ENCODE measurements at regions not wholly inside any gene's neighbourhood (a gene's known extent, or its start where the extent isn't known, plus 50 kb on each side); places are given as distances from the start of the nearest gene placed in this dataset.
"Not testable (repeated sequence)": the region's sequence is repeated elsewhere in the genome, so short reads cannot be mapped to it uniquely, and the experiment has no call there.

DNA sequence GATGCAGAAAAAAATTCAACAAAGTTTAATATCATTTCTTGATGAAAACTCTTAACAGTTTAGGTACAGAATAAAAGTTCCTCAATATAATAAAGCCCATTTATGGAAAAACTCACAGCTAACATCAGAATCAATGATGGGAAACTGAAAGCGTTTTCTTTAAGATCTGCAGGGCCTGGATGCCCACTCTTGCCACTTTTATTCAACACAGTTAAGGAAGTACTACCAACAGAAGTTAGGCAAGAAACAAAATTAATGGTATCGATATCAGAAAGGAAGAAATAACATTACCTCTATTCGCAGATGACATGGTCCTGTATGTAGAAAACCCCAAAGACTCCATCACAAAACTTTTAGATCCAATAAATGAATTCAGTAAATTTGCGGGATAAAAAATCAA lies 542.4 kb upstream of the RGMB start:
- ATAC-seq (no peak), DNase-seq (no peak)
- Histone ChIP-seq H3K4me1 (ENCODE audit: low read depth) (no peaks in the 10 kb centered on the region), H3K9me3 (peaks cover 22% of the 10 kb centered on the region), H3K36me3 (ENCODE audit: low read depth) (no peaks in the 10 kb centered on the region), H3K4me3 (no peak overlapping the region)
- TF ChIP-seq, protein P1, sequence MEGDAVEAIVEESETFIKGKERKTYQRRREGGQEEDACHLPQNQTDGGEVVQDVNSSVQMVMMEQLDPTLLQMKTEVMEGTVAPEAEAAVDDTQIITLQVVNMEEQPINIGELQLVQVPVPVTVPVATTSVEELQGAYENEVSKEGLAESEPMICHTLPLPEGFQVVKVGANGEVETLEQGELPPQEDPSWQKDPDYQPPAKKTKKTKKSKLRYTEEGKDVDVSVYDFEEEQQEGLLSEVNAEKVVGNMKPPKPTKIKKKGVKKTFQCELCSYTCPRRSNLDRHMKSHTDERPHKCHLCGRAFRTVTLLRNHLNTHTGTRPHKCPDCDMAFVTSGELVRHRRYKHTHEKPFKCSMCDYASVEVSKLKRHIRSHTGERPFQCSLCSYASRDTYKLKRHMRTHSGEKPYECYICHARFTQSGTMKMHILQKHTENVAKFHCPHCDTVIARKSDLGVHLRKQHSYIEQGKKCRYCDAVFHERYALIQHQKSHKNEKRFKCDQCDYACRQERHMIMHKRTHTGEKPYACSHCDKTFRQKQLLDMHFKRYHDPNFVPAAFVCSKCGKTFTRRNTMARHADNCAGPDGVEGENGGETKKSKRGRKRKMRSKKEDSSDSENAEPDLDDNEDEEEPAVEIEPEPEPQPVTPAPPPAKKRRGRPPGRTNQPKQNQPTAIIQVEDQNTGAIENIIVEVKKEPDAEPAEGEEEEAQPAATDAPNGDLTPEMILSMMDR (IDR thresholded peaks at IDR 0.05) = no peak
- intact Hi-C loops (cut with DNase I, micrococcal nuclease) = no loop called here

- intact Hi-C loops (cut with DNase I, micrococcal nuclease); DNase-seq; H3K36me3 ChIP-seq (ENCODE audit: low read depth); ATAC-seq; H3K4me3 ChIP-seq; H3K4me1 ChIP-seq (ENCODE audit: low read depth): not testable (repeated sequence)
- H3K9me3 ChIP-seq = peaks cover 15% of the 10 kb centered on the region
Observed at GRCh38 chr5:98237794-98238193, 535.7 kb upstream of the RGMB start.

DNA sequence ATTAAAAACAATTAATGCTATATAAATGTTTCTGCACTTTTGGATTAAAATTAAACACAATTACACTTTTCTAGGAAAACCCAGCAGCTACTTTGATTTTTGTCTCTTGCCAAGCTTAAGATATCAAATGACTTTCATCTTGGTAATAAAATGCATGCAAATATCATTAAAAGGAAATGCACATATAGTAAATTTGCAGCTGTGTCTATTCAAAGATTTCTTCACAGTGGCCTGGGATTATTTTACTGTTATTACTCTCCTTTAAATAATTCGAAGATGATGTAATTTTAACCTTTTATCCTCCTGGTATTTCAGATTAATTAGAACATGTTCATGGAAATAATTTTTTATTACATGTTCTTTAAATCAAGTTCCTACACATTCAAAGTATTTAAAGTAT lies 529.5 kb upstream of the RGMB start:
- H3K36me3 ChIP-seq (ENCODE audit: low read depth) = no peaks in the 10 kb centered on the region
- no peak for ATAC-seq
- no peaks in the 10 kb centered on the region for H3K4me1 ChIP-seq (ENCODE audit: low read depth)
- no peak overlapping the region for H3K4me3 ChIP-seq
- intact Hi-C loops (cut with DNase I, micrococcal nuclease) = no loop called here
- H3K9me3 ChIP-seq = peaks cover 4% of the 10 kb centered on the region
- no peak for DNase-seq
- TF ChIP-seq, protein P1 (IDR thresholded peaks at IDR 0.05) = no peak

DNA sequence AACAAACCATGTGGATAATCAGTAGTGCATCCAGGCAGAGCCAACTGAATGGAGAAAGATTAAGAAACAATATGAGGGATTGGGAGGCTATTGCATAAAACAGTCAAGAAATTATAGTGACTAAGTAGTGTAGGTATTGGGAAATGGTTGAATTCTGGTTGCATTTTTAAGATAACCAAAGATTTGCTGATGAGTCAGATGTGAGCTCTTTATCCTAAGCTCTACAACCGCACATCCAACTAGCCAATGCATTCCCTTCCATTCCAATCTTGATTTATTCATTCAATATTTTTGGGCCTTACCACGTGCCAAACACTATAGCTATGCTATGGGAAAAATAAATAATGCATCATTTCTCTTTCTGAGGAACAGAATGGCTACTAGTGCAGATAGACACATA lies 524.5 kb upstream of the RGMB start:
- Histone ChIP-seq H3K4me1 (ENCODE audit: low read depth) (no peaks in the 10 kb centered on the region), H3K9me3 (no peaks in the 10 kb centered on the region), H3K36me3 (ENCODE audit: low read depth) (no peaks in the 10 kb centered on the region), H3K4me3 (no peak overlapping the region)
- no peak for DNase-seq
- TF ChIP-seq, protein P1 (IDR thresholded peaks at IDR 0.05) = no peak
- intact Hi-C loops (cut with DNase I, micrococcal nuclease) = no loop called here
- ATAC-seq = no peak

DNA sequence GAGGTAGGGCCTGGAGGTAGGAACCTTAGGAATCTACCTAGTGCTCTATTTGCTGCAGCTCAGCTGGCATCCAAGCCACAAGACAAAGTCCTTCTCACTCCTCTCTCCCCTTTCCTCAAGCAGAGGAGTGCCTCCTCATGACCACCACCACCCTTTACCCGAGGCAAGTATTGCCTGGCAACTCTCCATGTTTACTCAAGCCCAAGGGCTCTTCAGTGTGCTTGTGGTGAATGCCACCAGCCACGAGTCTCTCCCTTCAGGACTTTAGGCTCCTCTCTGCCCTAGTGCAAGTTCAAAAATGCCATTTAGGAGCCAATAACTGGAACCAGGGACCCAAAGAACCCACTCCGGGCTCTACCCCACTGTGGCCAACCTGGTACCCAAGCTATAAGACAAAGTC lies 514.5 kb upstream of the RGMB start:
- intact Hi-C loops (cut with DNase I, micrococcal nuclease) = no loop called here
- ATAC-seq = no peak
- no peaks in the 10 kb centered on the region for H3K9me3 ChIP-seq
- no peak for DNase-seq
- TF ChIP-seq, protein P1 (IDR thresholded peaks at IDR 0.05) = no peak
- H3K4me1 ChIP-seq (ENCODE audit: low read depth) = no peaks in the 10 kb centered on the region
- no peak overlapping the region for H3K4me3 ChIP-seq
- H3K36me3 ChIP-seq (ENCODE audit: low read depth) = no peaks in the 10 kb centered on the region

- Histone ChIP-seq H3K4me1 (ENCODE audit: low read depth) (no peaks in the 10 kb centered on the region), H3K9me3 (no peaks in the 10 kb centered on the region), H3K36me3 (ENCODE audit: low read depth) (no peaks in the 10 kb centered on the region), H3K4me3 (no peak overlapping the region)
- DNase-seq (no peak), ATAC-seq (no peak)
- intact Hi-C loops (cut with DNase I, micrococcal nuclease) = no loop called here
- TF ChIP-seq, protein P1 (IDR thresholded peaks at IDR 0.05) = no peak
Observed at GRCh38 chr5:98259595-98259994, 513.9 kb upstream of the RGMB start.
